WERI-Rb-1 (cell line): ENCODE measurements at regions not wholly inside any gene's neighbourhood (a gene's known extent, or its start where the extent isn't known, plus 50 kb on each side); places are given as distances from the start of the nearest gene placed in this dataset.
A peak's percentile ranks its signal among the peaks of the same experiment; 100 is the strongest.
"Not testable (repeated sequence)": the region's sequence is repeated elsewhere in the genome, so short reads cannot be mapped to it uniquely, and the experiment has no call there.

Experiments
- DNase-seq: peaks from one replicate; pipeline ENCODE4 v3.0.0-alpha.2; 2020
- H3K27ac ChIP-seq: fragments of 250-450 bp; sonication (Bioruptor Pico); 2 replicates; pipeline ENCODE4 v1.5.1; 2020; ENCODE audit warnings: mild to moderate bottlenecking, moderate library complexity
- H3K27me3 ChIP-seq: fragments of 250-450 bp; sonication (Bioruptor Pico); 2 replicates; pipeline ENCODE4 v1.5.1; 2021; ENCODE audit warnings: mild to moderate bottlenecking, low read depth, moderate library complexity; ENCODE audit not compliant: insufficient read depth, severe bottlenecking
- H3K36me3 ChIP-seq: fragments of 250-450 bp; sonication (Bioruptor Pico); 2 replicates; pipeline ENCODE4 v1.5.1; 2020; ENCODE audit warnings: mild to moderate bottlenecking, moderate library complexity
- H3K4me3 ChIP-seq: 2 replicates; pipeline ENCODE4 v1.5.1; 2011; ENCODE audit warnings: low read depth, mild to moderate bottlenecking, control low read depth, low read length
- H3K9me3 ChIP-seq: fragments of 250-450 bp; sonication (Bioruptor Pico); 2 replicates; pipeline ENCODE4 v1.5.1; 2021; ENCODE audit warnings: mild to moderate bottlenecking, moderate library complexity; ENCODE audit not compliant: severe bottlenecking
- TF ChIP-seq, protein P1 (sequence below): IDR thresholded peaks from 2 replicates; pipeline ENCODE4 v1.5.1; 2011; ENCODE audit warnings: low read depth, mild to moderate bottlenecking, control low read depth, inconsistent platforms, low read length

DNA sequence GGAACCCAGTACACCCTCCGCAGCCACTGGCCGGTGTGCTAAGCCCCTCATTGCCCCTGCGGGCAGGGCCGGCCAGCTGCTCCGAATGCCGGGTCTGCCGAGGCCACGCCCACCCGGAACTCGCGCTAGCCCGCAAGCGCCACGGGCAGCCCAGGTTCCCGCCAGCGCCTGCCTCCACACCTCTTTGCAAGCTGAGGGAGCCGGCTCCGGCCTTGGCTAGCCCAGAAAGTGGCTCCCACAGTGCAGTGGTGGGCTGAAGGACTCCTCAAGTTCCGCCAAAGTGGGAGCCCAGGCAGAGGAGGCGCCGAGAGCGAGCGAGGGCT is 81.4 kb upstream of the BCHE start:
- Histone ChIP-seq H3K9me3 (peaks cover 2% of the 10 kb centered on the region), H3K36me3 (no peaks in the 10 kb centered on the region), H3K4me3 (no peak overlapping the region), H3K27ac (no peak overlapping the region), H3K27me3 (no peaks in the 10 kb centered on the region)
- DNase-seq = no peak
- TF ChIP-seq, protein P1, sequence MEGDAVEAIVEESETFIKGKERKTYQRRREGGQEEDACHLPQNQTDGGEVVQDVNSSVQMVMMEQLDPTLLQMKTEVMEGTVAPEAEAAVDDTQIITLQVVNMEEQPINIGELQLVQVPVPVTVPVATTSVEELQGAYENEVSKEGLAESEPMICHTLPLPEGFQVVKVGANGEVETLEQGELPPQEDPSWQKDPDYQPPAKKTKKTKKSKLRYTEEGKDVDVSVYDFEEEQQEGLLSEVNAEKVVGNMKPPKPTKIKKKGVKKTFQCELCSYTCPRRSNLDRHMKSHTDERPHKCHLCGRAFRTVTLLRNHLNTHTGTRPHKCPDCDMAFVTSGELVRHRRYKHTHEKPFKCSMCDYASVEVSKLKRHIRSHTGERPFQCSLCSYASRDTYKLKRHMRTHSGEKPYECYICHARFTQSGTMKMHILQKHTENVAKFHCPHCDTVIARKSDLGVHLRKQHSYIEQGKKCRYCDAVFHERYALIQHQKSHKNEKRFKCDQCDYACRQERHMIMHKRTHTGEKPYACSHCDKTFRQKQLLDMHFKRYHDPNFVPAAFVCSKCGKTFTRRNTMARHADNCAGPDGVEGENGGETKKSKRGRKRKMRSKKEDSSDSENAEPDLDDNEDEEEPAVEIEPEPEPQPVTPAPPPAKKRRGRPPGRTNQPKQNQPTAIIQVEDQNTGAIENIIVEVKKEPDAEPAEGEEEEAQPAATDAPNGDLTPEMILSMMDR = no peak

DNA sequence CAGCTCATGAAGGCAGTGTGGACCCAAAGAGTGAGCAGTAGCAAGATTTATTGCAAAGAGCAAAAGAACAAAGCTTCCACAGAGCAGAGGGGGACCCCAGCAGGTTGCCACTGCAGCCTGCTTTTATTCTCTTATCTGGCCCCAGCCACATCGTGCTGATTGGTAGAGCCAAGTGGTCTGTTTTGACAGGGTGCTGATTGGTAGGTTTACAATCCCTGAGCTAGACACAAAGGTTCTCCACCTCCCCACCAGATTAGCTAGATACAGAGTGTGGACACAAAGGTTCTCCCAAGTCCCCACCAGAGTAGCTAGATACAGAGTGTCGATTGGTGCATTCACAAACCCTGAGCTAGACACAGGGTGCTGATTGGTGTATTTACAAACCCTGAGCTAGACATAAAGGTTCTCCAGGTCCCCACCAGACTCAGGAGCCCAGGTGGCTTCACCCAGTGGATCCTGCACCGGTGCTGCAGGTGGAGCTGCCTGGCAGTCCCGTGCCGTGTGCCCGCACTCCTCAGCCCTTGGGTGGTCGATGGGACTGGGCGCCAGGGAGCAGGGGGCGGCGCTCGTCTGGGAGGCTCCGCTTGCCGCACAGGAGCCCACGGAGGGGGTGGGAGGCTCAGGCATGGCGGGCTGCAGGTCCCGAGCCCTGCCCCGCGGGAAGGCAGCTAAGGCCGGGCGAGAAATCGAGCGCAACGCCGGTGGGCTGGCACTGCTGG is 80.9 kb upstream of the BCHE start:
- not testable (repeated sequence) for H3K9me3 ChIP-seq, DNase-seq, H3K36me3 ChIP-seq, H3K27ac ChIP-seq, H3K4me3 ChIP-seq, H3K27me3 ChIP-seq

DNA sequence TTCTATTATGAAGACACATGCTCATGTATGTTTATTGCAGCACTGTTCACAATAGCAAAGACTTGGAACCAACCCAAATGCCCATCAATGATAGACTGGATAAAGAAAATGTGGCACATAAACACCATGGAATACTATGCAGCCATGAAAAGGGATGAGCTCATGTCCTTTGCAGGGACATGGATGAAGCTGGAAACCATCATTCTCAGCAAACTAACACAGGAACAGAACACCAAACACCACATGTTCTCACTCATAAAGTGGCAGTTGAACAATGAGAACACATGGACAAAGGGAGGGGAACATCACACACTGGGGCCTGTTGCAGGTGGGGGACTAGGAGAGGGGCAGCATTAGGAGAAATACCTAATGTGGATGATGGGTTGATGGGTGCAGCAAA is 77.9 kb upstream of the BCHE start:
- H3K36me3 ChIP-seq, H3K27ac ChIP-seq, H3K9me3 ChIP-seq, H3K4me3 ChIP-seq, DNase-seq, H3K27me3 ChIP-seq: not testable (repeated sequence)

DNA sequence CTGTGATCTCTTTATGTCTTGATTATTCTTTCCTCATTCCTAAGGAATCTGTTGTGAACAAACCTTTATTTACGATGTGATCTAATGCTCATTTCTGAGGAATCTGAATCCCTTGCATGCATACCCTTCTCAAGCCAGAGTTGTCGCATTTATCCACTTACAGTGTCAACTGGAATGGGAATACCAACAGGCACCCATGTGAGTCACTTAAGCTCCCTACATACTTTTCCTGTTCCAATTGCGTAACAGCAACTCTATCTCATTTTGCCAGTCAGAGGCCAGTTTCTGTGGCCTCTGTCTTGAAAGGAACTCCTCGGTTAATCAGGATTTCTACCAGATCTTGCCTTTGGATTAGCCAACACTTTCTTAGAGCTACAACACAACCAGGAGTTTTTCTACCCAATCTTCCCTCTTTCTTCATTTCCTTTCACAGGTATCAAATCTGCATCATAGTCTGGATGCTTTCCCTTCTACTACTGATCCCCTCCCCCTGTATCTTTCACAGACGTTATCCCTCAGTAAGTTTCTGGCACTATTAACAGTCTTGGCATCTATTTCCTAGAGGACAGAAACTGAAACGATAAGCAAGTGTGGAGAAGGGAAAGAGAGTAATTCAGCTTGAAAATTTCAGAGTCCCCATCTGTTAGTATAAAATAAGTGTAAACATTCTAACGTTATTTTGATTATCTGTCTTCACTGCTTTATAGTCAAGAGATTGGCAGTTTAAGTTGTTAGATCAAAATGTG is 66.8 kb upstream of the BCHE start:
- TF ChIP-seq, protein P1 = no peak
- DNase-seq = no peak
- no peak overlapping the region for H3K27ac ChIP-seq
- H3K27me3 ChIP-seq = no peaks in the 10 kb centered on the region
- H3K36me3 ChIP-seq = no peaks in the 10 kb centered on the region
- H3K9me3 ChIP-seq = no peaks in the 10 kb centered on the region
- no peak overlapping the region for H3K4me3 ChIP-seq

DNA sequence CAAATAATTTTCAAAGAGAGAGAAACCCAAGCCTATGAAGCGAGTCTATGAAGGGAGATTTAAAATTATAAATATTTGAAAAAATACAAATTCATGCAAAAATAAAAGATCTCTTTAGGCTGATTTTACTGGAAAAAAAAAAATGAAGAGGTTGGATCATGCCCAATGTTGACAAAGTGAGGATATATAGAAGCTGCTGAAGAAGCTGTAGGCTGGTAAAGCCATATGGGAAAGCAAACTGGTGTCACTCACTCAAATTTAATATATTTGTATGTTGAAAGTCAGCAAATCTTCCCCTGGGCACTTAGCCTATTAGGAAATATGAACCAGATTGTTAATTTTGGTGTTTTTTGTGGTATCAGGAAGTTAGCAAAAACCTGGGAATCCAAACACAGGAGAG is 61.8 kb upstream of the BCHE start:
- Histone ChIP-seq H3K36me3 (no peaks in the 10 kb centered on the region), H3K9me3 (no peaks in the 10 kb centered on the region), H3K27me3 (no peaks in the 10 kb centered on the region), H3K4me3 (no peak overlapping the region), H3K27ac (no peak overlapping the region)
- DNase-seq = no peak
- TF ChIP-seq, protein P1 = no peak

DNA sequence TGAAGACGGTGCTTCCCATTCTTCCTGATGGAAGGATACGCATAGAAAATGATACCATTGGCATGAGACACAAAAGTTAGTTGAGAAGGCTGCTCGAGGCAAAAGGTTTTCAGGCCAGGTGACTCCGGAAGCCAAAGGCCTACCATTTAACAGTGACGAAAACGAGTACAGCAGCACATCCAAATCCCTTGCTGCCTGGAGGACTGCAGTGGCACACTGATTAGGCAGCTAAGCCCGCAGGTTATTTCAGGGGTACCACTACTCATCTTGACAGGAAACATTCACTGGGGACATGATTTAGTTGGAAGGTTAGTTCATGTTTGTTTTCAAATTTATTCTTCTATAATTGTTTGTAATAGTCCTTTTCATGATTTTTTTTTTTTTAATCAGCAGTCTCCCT is 59.9 kb upstream of the BCHE start:
- H3K27me3 ChIP-seq = no peaks in the 10 kb centered on the region
- no peak overlapping the region for H3K27ac ChIP-seq
- no peaks in the 10 kb centered on the region for H3K9me3 ChIP-seq
- no peaks in the 10 kb centered on the region for H3K36me3 ChIP-seq
- H3K4me3 ChIP-seq = no peak overlapping the region
- TF ChIP-seq, protein P1 = no peak
- no peak for DNase-seq

DNA sequence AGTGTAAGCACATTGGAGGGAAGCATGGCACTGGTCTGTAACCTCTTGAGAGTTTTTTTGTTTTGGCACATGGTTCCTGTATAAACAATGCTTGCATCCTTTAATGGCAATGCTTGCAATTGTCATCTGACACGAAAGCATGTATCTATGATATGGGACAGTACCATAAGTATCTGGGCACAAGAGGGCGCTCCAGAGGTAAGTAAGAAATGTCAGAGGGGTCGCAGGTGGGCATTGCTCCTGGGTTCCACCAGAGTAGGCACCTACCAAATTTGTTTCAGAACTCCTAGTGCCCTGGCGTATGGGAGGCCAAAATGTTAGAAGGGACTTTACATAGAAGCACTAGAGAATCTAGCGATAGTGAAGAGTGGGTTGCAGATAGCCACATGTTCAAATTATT is 58.7 kb upstream of the BCHE start:
- H3K36me3 ChIP-seq = no peaks in the 10 kb centered on the region
- H3K27me3 ChIP-seq = no peaks in the 10 kb centered on the region
- TF ChIP-seq, protein P1 = peak; percentile 59
- H3K4me3 ChIP-seq = no peak overlapping the region
- H3K9me3 ChIP-seq = no peaks in the 10 kb centered on the region
- no peak overlapping the region for H3K27ac ChIP-seq
- peak; percentile 64 for DNase-seq
